ENCODE measurements at regions not wholly inside any gene's neighbourhood (a gene's known extent, or its start where the extent isn't known, plus 50 kb on each side); places are given as distances from the start of the nearest gene placed in this dataset.

- TF ChIP-seq ZNF263 (CRISPR knock-in tag; IDR thresholded peaks at IDR 0.05; ENCODE audit: low read depth) (no peak), USF2 (CRISPR knock-in tag; IDR thresholded peaks at IDR 0.05) (no peak), ZNF396 (CRISPR knock-in tag; IDR thresholded peaks at IDR 0.05; ENCODE audit: borderline replicate concordance) (no peak), CREM (CRISPR knock-in tag; IDR thresholded peaks at IDR 0.05) (no peak)
Observed at GRCh38 chr19:29075149-29075548, 137.8 kb downstream of the UQCRFS1 start (continued).

- DNase-seq (ENCODE audit: low spot score) = no peak
- ChIA-PET POLR2A (interaction anchor here (0.5 kb wide), 1 partner anchor 288 kb away, joined by 6 read pairs; no protein-coding TSS in a partner anchor), CTCF (interaction anchor here (1.8 kb wide), 1 partner anchor 10 kb away, joined by 19 read pairs; no protein-coding TSS in a partner anchor)
- Mint-ChIP-seq H3K27ac (no peak overlapping the region), H3K9me3 (peaks cover 4% of the 10 kb centered on the region), H3K27me3 (ENCODE audit: low read depth) (no peaks in the 10 kb centered on the region), H3K36me3 (no peaks in the 10 kb centered on the region), H3K4me1 (peaks cover 20% of the 10 kb centered on the region), H3K4me3 (no peak overlapping the region)
- ATAC-seq = no peak
- no peak for TF ChIP-seq TEAD1 (CRISPR knock-in tag; IDR thresholded peaks at IDR 0.05)
- TF ChIP-seq MXD4 (CRISPR knock-in tag; IDR thresholded peaks at IDR 0.05; ENCODE audit: borderline replicate concordance) = no peak
Observed at GRCh38 chr19:29074579-29074978, 138.4 kb downstream of the UQCRFS1 start.

GRCh38 chr19:29067831-29068230 is 145.1 kb downstream of the UQCRFS1 start:
- POLR2A ChIA-PET = interaction anchor here (0.7 kb wide), 1 partner anchor 118 kb away, joined by 3 read pairs; no protein-coding TSS in a partner anchor
- TF ChIP-seq MXD4 (CRISPR knock-in tag; IDR thresholded peaks at IDR 0.05; ENCODE audit: borderline replicate concordance) = no peak
- TF ChIP-seq PRRX2 (CRISPR knock-in tag; IDR thresholded peaks at IDR 0.05) = no peak
- no peak for TF ChIP-seq IRF2 (CRISPR knock-in tag; IDR thresholded peaks at IDR 0.05; ENCODE audit: borderline replicate concordance, low read depth)
- TF ChIP-seq PREB (CRISPR knock-in tag; IDR thresholded peaks at IDR 0.05; ENCODE audit: borderline replicate concordance) = no peak
- TF ChIP-seq ZNF416 (CRISPR knock-in tag; IDR thresholded peaks at IDR 0.05) = no peak
- no peak for TF ChIP-seq MLX (CRISPR knock-in tag; IDR thresholded peaks at IDR 0.05)
- no peak for TF ChIP-seq KAT7 (CRISPR knock-in tag; IDR thresholded peaks at IDR 0.05; ENCODE audit: borderline replicate concordance)
- no peak for TF ChIP-seq ZNF232 (CRISPR knock-in tag; IDR thresholded peaks at IDR 0.05)
- no peak for TF ChIP-seq USF1 (CRISPR knock-in tag; IDR thresholded peaks at IDR 0.05)
- no peak for TF ChIP-seq FOXK1 (CRISPR knock-in tag; IDR thresholded peaks at IDR 0.05)
- TF ChIP-seq FOXP4 (CRISPR knock-in tag; IDR thresholded peaks at IDR 0.05) = no peak
- TF ChIP-seq HMGA2 (CRISPR knock-in tag; IDR thresholded peaks at IDR 0.05) = no peak
- TF ChIP-seq EMX1 (CRISPR knock-in tag; IDR thresholded peaks at IDR 0.05) = no peak
- no peak for TF ChIP-seq ZNF396 (CRISPR knock-in tag; IDR thresholded peaks at IDR 0.05; ENCODE audit: borderline replicate concordance)
- TF ChIP-seq CBFB (CRISPR knock-in tag; IDR thresholded peaks at IDR 0.05; ENCODE audit: low read depth) = no peak
- TF ChIP-seq ESRRA (CRISPR knock-in tag; IDR thresholded peaks at IDR 0.05; ENCODE audit: borderline replicate concordance) = no peak
- TF ChIP-seq FOXP1 (CRISPR knock-in tag; IDR thresholded peaks at IDR 0.05; ENCODE audit: borderline replicate concordance) = no peak
- Mint-ChIP-seq H3K27ac (no peak overlapping the region), H3K9me3 (peaks cover 8% of the 10 kb centered on the region), H3K27me3 (ENCODE audit: low read depth) (peaks cover 6% of the 10 kb centered on the region), H3K4me1 (peaks cover 18% of the 10 kb centered on the region), H3K36me3 (no peaks in the 10 kb centered on the region), H3K4me3 (no peak overlapping the region)
- DNase-seq (ENCODE audit: low spot score) = no peak
- CTCF ChIA-PET = interaction anchor here (1.2 kb wide), 1 partner anchor 17 kb away, joined by 4 read pairs; no protein-coding TSS in a partner anchor
- ATAC-seq = no peak

Measured in WTC11 (cell line).